GM12892 (cell line): ENCODE measurements at regions not wholly inside any gene's neighbourhood (a gene's known extent, or its start where the extent isn't known, plus 50 kb on each side); places are given as distances from the start of the nearest gene placed in this dataset.

ENCODE experiments used
- POLR2A ChIP-seq: IDR thresholded peaks from 2 replicates; pipeline ENCODE4 v1.6.1; 2011; ENCODE audit warnings: low read depth, low read length, control low read depth
- POLR2AphosphoS5 ChIP-seq: IDR thresholded peaks from 2 replicates; pipeline ENCODE4 v1.6.1; 2011; ENCODE audit warnings: low read depth, low read length, control low read depth
- TAF1 ChIP-seq: IDR thresholded peaks from 2 replicates; pipeline ENCODE4 v1.6.1; 2011; ENCODE audit warnings: low read depth, mild to moderate bottlenecking, control low read depth, low read length, borderline replicate concordance

GRCh38 chr18:37854396-37854795 lies 288.8 kb upstream of the CELF4 start:
- TF ChIP-seq POLR2A (no peak), TAF1 (no peak), POLR2AphosphoS5 (no peak)
